Stimulated activated CD4-positive, alpha-beta T cell treated with anti-CD3 and anti-CD28 coated beads, Interleukin-12 subunit alpha, Interleukin-12 subunit beta, amount 100 ng/mL, for 4 hours (primary cell): ENCODE measurements at regions not wholly inside any gene's neighbourhood (a gene's known extent, or its start where the extent isn't known, plus 50 kb on each side); places are given as distances from the start of the nearest gene placed in this dataset.

Experiments
- DNase-seq: peaks from one replicate; pipeline ENCODE4 v3.0.0-alpha.2; 2020

GRCh38 chr14:53501361-53502211, 348.5 kb upstream of the DDHD1 start:
- no peak for DNase-seq

- no peak for DNase-seq
Observed at GRCh38 chr14:53500191-53500590, 347.1 kb upstream of the DDHD1 start.

GRCh38 chr14:53496668-53497067, 343.5 kb upstream of the DDHD1 start:
- no peak for DNase-seq

DNA sequence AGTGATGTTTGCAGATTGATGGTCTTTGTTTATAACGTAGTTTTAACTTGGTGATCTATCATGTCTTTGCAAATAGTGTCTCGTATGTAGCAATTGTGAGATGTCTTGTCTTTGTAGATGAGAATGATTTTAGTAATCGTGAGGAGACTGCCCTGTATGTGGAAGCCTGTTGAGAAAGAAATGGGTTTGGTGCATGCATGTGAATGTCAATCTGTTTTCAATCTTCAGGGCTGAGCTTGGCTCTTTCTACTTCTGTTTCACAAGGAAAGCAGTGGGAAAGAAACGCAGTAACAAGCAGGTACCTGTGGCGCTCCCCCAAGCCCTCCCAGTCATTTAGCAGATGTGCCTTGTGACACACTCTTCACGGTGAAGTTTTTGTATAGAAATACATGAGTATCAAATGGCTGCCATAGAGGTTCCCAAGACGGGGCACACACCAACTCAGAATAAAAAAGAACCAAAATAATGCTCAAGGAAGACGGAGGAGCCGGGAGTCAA, 342.8 kb upstream of the DDHD1 start:
- no peak for DNase-seq

- DNase-seq = no peak
Observed at GRCh38 chr14:53494587-53494986, 341.5 kb upstream of the DDHD1 start.

- no peak for DNase-seq
Observed at GRCh38 chr14:53493860-53494259, 340.7 kb upstream of the DDHD1 start.

DNA sequence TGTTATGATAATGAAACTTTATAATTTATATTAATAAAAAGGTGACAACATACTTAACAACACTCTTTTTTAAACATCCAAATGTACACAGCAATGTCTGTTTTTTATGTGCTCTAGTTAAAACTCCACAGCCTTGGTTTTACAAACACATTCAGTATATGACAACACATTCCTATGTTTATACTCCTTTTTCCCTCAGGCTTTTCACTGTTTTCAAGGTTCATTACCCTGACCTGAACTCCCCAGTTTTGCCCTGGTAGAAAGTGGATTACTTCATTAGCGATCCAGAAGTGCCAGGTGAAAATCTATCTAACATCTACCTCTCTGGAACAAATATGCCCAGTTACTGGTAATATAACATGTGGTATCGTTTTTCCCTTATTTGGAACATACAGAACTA, 340.2 kb upstream of the DDHD1 start:
- DNase-seq = no peak

DNA sequence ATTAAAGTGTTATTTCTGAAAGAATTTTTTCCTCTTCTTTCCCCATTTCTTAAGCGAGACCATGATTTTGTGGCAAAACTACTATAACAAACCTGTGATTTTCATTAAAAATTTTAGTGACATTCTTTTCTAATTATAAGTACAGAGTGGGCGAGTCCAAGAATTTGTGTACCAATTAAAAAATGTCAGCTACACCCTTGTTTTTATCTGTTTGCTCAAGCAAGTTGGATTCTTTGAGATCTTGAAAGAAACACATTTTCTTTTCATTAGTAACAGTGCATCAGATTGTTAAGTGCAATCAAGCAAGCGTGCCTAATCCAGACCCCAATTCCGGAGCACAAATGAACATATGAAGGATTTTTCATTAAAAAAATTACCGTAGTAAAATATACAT, 338.8 kb upstream of the DDHD1 start:
- no peak for DNase-seq

GRCh38 chr14:53491256-53491883, 338.2 kb upstream of the DDHD1 start:
- DNase-seq = no peak

DNA sequence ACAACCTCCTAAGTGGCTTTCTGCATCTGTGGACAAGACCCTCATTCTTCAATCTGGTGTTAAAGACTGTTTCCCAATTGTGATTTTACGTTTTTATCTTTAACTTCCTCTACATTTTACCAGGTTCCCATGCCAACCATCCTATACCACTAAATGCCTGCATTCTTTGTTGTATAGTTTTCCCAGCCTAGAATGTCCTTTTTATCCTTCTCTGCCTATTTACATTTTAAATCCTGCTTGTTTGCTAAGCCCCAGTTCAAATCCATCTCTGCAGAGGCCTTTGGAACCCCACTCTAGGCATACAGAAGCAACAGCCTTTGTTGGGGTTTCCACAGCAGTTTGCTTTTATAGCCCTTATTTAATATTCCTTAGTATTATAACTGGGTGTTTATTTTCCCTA, 325.1 kb upstream of the DDHD1 start:
- no peak for DNase-seq

- no peak for DNase-seq
Observed at GRCh38 chr14:53473480-53473879, 320.4 kb upstream of the DDHD1 start.

DNA sequence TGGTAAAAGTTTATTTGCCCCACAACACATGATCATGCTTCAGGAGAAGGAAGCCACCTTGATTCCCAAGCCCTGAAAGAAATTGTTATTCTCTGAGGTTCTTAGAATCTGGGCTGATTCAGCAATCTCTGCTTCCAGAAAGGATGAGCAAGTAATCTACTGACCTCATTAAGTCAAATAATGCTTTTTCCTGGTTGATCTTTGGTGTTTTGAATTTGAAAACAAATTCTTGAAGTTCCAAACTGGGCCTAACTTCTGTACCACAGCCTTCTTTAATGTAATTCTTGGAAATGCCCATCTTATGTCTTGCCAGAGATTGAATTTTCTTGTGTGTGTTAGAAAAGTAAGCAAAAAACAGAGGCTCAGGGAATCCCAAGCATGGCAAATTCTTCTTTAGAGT, 319.2 kb upstream of the DDHD1 start:
- DNase-seq = no peak

GRCh38 chr14:53470351-53471043, 317.4 kb upstream of the DDHD1 start:
- no peak for DNase-seq

GRCh38 chr14:53468876-53469275, 315.8 kb upstream of the DDHD1 start:
- no peak for DNase-seq

DNA sequence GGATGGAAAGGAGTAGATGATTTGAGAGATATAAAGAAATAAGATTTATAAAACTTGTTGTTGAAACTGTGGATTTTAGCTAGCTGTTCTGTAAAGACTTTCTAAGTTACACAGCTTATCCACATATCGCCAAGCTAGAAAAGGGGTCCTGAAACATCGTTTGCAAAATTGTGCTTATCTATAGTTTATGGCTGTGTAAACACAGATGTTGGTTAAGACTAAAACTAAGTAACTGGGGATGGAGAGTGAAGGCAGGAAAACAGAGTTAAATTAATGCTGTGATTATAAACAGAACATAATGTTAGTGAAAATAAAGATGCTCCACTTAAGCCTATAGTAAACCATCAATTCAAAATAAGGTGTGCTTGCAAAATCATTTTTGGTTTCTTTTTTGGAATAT, 311.3 kb upstream of the DDHD1 start:
- no peak for DNase-seq

GRCh38 chr14:53462931-53463778, 310.0 kb upstream of the DDHD1 start:
- DNase-seq = no peak

DNA sequence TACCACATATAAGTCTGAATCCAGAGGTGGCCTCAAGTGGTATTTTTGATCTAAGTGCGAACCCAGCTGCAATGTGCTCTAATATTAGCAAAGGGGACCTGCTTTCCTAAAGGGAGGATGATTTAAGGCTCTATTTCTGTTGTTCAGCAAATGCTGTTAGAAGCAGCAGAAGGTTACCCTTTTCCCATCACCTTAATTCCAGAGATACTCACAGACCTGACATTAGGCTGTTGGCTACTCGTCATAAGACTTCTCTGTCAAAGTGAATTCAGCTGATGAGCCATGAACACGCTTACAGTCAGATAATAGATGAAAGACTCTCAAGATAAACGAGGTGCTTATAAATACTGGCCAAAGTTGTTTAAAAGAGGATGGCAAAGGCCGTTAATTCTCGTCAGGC, 308.7 kb upstream of the DDHD1 start:
- DNase-seq = no peak

GRCh38 chr14:53460544-53460943, 307.4 kb upstream of the DDHD1 start:
- DNase-seq = no peak

DNA sequence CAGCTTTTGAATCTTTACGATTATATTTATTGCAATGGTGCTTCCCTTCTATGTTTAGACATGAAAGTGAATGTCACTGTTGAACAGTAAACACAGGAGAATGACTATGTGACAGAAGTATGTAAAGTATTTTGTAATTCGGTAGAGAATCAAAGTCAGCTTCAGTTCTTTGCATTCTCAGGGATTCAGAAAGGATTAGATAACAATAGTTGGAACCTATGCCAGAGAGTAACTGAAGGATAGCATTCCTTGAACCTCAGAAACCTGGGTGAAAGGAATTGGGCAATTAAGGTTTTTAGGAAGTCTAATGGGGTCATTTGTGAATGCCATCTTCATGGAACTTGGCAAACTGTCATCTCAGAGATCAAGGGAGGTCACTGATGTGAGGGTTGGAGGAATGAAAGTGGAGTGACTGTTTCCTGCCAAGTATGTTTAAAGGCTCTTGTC, 305.3 kb upstream of the DDHD1 start:
- DNase-seq = no peak

- no peak for DNase-seq
Observed at GRCh38 chr14:53456931-53457330, 303.8 kb upstream of the DDHD1 start.

DNA sequence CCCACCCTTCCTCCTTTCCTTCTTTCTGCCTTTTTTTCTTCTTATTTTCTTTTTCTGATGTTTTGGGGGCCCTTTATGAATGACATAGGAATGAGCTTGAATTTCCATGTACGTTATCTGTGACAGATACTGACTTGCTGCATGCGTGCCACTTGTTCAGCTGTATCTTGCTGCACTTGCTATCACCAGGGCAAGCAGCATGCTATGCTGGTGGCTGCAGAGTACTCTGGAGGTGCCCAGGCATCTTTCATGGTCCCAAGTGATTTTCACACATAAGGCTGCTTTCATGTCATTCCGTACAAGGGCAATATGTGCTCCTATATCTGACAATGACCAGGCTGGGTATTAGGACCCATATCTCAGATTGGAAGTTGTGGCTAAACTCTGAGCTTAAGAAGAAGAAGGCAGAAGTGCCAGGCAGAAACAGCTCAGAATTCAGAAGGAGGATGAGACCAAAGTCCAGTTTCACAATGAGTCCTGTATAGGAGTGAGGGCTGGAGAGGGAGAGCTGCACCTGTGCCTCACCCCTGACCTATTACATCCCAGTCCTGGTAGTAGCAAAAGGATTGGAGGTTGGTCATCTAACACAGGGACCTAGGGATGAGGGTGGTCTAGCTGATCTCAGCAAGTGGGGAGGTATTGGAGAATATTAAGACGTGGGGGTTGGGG, 299.0 kb upstream of the DDHD1 start:
- DNase-seq = no peak

DNA sequence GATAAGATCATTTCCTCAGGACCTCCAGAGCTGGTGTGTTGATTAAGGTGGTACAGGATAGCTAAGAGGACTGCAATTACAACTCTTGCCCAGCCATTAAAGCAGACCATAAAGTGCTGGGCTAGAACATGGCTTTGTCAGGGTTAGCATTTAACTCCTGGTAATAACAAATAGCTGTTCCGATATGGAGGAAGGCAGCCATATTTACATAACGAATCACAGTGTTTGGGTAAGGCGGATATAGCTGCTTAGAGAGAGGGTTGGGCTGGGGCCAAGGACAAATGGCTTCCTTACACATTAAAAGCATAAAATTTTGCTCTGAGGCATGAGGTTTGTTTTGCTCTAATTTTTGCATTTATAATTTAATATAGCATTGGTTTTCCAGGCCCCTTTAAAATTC, 297.7 kb upstream of the DDHD1 start:
- DNase-seq = no peak
